Sigmoid colon (tissue), 6 donors: ENCODE measurements at regions not wholly inside any gene's neighbourhood (a gene's known extent, or its start where the extent isn't known, plus 50 kb on each side); places are given as distances from the start of the nearest gene placed in this dataset.

Experiments used
- DNase-seq: peaks from one replicate; pipeline ENCODE4 v3.0.0-alpha.2; 2019
- H3K27ac ChIP-seq, 4 donors: fragments of 200-600 bp; sonication (generic); one replicate each; pipeline ENCODE4 v1.5.1; 2016 to 2019; ENCODE audit warnings: mild to moderate bottlenecking in 1 of 4
- H3K27me3 ChIP-seq, 3 donors: fragments of 200-600 bp; sonication (generic); one replicate each; pipeline ENCODE4 v1.5.1; 2019; ENCODE audit warnings: mild to moderate bottlenecking in 1 of 3
- H3K36me3 ChIP-seq, 4 donors: fragments of 200-600 bp; sonication (generic); one replicate each; pipeline ENCODE4 v1.5.1; 2016 to 2019
- H3K4me1 ChIP-seq, 4 donors: fragments of 200-600 bp; sonication (generic); one replicate each; pipeline ENCODE4 v1.5.1; 2017 to 2019
- H3K4me3 ChIP-seq, 4 donors: fragments of 200-600 bp; sonication (generic); one replicate each; pipeline ENCODE4 v1.5.1; 2017 to 2019; ENCODE audit warnings: mild to moderate bottlenecking in 2 of 4, moderate library complexity in 1 of 4
- H3K9me3 ChIP-seq, 4 donors: fragments of 200-600 bp in 3 of 4; sonication (generic) in 3 of 4; one replicate each; pipeline versions ENCODE4 v1.5.1 to v1.6.1; 2013 to 2019
- EP300 ChIP-seq, 4 donors: sonication (generic); formaldehyde crosslinking; IDR thresholded peaks; one replicate each; pipeline ENCODE4 v1.6.1; 2017; ENCODE audit warnings: antibody characterized with exemption in 4 of 4
- POLR2A ChIP-seq, 2 donors: fragments of 450-650 bp; IDR thresholded peaks; one replicate each; pipeline ENCODE4 v1.6.1; 2016; ENCODE audit warnings: antibody characterized with exemption in 2 of 2, mild to moderate bottlenecking in 2 of 2, moderate library complexity in 2 of 2
- POLR2AphosphoS5 ChIP-seq, 4 donors: sonication (generic); formaldehyde crosslinking; IDR thresholded peaks; one replicate each; pipeline ENCODE4 v1.6.1; 2017; ENCODE audit warnings: antibody characterized with exemption in 4 of 4
- WGBS, 2 donors: extraction: QIAGEN DNeasy Blood & Tissue Kit; methylation state at CpG; one replicate each; pipeline ENCODE4 v1.1.7; 2013; 5-methylcytosine and 5-hydroxymethylcytosine counted together
- intact Hi-C: fragments of 100-400 bp; cut with DNase I; formaldehyde crosslinking; loops from one replicate; pipeline ENCODE4 v1.15.1; 2023
- TF ChIP-seq, protein P1 (sequence below), 4 experiments: fragments of 450-650 bp in 3 of 4; fragments of 200-600 bp in 1 of 4; IDR thresholded peaks; one replicate each; pipeline ENCODE4 v1.5.1; 2016 to 2019; ENCODE audit warnings: antibody characterized with exemption in 4 of 4, mild to moderate bottlenecking in 3 of 4, moderate library complexity in 2 of 4
- donor health status: healthy with polysubstance abuse.
- donor health status: healthy.

DNA sequence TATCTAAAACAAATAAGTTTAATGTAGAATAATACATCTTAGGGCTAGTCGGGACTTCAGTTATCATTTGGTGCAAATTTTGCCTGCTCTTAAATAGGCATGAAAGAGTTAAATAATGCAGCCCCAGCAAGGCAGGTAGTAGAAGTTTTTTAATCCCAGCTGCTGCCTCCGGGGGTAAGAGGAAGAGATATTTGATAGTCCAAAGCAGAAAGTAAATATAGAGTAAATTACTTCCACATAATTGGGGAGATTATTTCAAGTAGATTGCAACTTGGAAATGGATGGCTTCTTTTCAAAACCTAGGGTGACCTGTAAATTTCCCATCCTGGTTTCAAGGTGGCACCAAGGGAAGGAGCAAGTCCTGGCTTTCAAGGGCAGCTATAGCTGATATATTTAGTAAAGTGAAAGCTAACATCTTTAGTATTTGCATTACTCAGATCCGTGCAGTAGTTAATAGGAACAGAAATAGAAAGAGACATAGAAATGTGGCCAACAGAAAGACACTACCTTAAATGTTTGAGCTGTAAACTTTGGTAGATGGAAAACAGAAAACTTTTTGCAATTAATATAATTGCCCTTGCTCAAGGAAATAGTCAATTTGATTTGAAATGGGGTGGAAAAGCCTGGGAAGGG lies 109.1 kb downstream of the LMO4 start:
- intact Hi-C loops: no loop called here
- Histone ChIP-seq H3K4me3 (no peak overlapping the region), H3K27ac (no peak overlapping the region), H3K9me3 (no peaks in the 10 kb centered on the region), H3K36me3 (no peaks in the 10 kb centered on the region), H3K27me3 (no peaks in the 10 kb centered on the region), H3K4me1 (no peaks in the 10 kb centered on the region)
- no peak for DNase-seq
- WGBS, 2 donors: 56 to 57% methylated on average over 3 of the region's 3 CpGs
- TF ChIP-seq, protein P1, sequence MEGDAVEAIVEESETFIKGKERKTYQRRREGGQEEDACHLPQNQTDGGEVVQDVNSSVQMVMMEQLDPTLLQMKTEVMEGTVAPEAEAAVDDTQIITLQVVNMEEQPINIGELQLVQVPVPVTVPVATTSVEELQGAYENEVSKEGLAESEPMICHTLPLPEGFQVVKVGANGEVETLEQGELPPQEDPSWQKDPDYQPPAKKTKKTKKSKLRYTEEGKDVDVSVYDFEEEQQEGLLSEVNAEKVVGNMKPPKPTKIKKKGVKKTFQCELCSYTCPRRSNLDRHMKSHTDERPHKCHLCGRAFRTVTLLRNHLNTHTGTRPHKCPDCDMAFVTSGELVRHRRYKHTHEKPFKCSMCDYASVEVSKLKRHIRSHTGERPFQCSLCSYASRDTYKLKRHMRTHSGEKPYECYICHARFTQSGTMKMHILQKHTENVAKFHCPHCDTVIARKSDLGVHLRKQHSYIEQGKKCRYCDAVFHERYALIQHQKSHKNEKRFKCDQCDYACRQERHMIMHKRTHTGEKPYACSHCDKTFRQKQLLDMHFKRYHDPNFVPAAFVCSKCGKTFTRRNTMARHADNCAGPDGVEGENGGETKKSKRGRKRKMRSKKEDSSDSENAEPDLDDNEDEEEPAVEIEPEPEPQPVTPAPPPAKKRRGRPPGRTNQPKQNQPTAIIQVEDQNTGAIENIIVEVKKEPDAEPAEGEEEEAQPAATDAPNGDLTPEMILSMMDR (IDR thresholded peaks at IDR 0.05): no peak
- TF ChIP-seq POLR2AphosphoS5 (IDR thresholded peaks at IDR 0.05) (no peak), POLR2A (IDR thresholded peaks at IDR 0.05) (no peak)

DNA sequence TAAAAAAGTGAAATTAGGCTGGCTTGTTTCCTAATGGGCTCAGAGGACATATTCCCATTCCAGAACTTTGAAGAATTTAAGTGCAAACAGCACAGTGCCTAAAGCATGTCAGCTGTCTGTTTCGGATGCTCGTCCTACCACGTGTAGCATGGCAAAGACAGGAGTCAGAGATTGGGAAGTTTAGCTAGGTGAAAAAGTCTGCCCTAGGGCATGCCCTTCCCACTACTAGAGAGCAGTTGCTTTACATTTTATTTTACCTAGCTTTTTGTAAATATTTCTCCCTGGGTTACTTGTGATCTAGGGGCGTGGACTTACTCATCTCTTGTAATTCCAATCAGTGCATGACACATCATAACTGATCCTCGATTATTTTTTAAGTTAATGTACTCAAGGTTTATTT lies 111.1 kb downstream of the LMO4 start:
- Histone ChIP-seq H3K36me3 (no peaks in the 10 kb centered on the region), H3K4me1 (no peaks in the 10 kb centered on the region), H3K9me3 (no peaks in the 10 kb centered on the region), H3K4me3 (no peak overlapping the region), H3K27ac (no peak overlapping the region), H3K27me3 (no peaks in the 10 kb centered on the region)
- no peak for DNase-seq
- WGBS, 2 donors: 82 to 90% methylated on average over 5 of the region's 5 CpGs
- intact Hi-C loops: no loop called here
- TF ChIP-seq EP300 (IDR thresholded peaks at IDR 0.05) (no peak), POLR2A (IDR thresholded peaks at IDR 0.05) (no peak), POLR2AphosphoS5 (IDR thresholded peaks at IDR 0.05) (no peak)
- TF ChIP-seq, protein P1 (IDR thresholded peaks at IDR 0.05): no peak

DNA sequence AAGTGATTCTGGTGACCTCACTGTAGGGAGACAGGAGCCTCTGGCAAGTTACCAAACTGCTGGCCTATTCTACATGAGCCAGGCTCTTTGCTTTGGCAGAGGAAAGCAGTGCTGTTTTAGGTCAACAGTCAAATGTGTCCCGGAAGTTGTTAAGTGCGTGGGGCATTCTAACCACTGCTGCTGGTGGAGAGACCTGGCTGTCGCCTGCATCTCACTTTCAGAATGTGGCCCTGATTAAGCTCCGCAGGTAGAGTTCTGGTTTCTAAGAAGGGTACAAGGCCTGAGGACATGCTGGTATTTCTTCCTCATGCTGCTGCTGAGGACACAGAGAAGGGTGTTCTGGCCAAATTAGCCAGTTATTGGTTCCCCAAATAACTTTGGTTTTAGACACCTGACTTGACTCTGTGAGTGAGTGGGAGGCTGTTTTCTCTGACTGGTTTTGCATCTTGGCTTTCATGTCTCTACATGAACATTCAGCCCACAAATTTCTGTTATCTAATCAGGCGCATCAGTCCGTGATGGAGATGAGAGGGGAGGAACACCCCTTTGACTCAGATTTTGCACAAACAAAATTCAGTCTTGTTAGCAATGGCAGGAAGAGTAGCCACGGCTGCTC lies 120.8 kb downstream of the LMO4 start:
- peak overlapping the region in 3 of 4 donors; percentile 44 to 47 (median 47) for H3K27ac ChIP-seq
- peaks cover 0 to 2% (median 0%) of the 10 kb centered on the region in 4 donors for H3K9me3 ChIP-seq
- H3K36me3 ChIP-seq: no peaks in the 10 kb centered on the region
- no peak overlapping the region for H3K4me3 ChIP-seq
- intact Hi-C loops: no loop called here
- WGBS, 2 donors: 48 to 61% methylated on average over 7 of the region's 7 CpGs
- peak; percentile 18 to 84 (median 66) for TF ChIP-seq POLR2AphosphoS5 (IDR thresholded peaks at IDR 0.05)
- TF ChIP-seq POLR2A (IDR thresholded peaks at IDR 0.05): no peak
- TF ChIP-seq, protein P1 (IDR thresholded peaks at IDR 0.05): no peak
- peak in 1 of 4 donors; percentile 48 for TF ChIP-seq EP300 (IDR thresholded peaks at IDR 0.05)
- no peaks in the 10 kb centered on the region for H3K27me3 ChIP-seq
- DNase-seq: peak; percentile 87
- peaks cover 0 to 19% (median 14%) of the 10 kb centered on the region in 4 donors for H3K4me1 ChIP-seq

DNA sequence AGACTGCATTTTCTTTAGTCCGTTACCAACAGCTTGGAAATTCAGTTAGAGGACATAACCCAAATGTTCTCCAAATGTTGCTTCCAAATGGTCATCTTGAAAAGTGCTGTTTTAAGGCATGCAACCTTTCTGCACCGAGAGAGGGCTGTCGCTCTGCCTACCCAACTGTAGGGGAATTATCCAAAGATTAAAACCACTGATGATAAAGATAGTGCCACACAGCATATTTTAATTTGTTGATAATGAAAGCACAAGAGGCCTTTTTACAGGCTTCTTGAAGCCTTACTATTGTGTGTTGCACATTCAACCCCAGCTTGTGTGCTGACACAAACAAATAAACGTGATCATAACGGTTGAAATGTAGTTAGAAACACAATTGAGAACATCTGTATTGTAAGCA lies 121.5 kb downstream of the LMO4 start:
- Histone ChIP-seq H3K36me3 (no peaks in the 10 kb centered on the region), H3K27me3 (no peaks in the 10 kb centered on the region), H3K9me3 (peaks cover 0 to 2% (median 0%) of the 10 kb centered on the region in 4 donors), H3K4me3 (no peak overlapping the region), H3K27ac (no peak overlapping the region), H3K4me1 (peaks cover 0 to 19% (median 14%) of the 10 kb centered on the region in 4 donors)
- TF ChIP-seq, protein P1 (IDR thresholded peaks at IDR 0.05): no peak
- TF ChIP-seq EP300 (IDR thresholded peaks at IDR 0.05) (no peak), POLR2AphosphoS5 (IDR thresholded peaks at IDR 0.05) (no peak), POLR2A (IDR thresholded peaks at IDR 0.05) (no peak)
- intact Hi-C loops: no loop called here
- 79 to 85% methylated on average over 5 of the region's 5 CpGs for WGBS, 2 donors
- DNase-seq: no peak
